ENCODE measurements at regions not wholly inside any gene's neighbourhood (a gene's known extent, or its start where the extent isn't known, plus 50 kb on each side); places are given as distances from the start of the nearest gene placed in this dataset.

DNA sequence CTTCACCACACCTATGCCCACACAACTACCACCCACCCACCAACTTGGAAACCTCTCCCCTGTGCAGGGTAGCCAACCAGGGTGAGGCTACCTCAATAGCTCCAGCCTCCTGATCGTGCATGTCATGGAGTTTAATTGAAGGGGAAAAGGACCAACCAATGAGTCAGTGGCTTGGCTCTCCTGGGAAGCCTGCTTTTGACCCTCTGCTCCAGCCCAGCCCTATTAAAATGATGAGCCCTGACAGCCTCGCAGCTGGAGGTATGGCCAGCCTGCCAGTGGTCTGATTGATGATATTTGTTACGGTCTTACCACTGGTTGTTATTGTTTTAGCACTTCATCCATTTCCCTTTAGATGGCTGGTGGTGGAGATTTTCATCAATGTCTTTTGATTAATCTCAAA, 280.4 kb downstream of the SH3GL2 start:
- 67 to 76% methylated on average over 3 of the region's 3 CpGs for WGBS, 2 donors
- H3K4me1 ChIP-seq = peaks cover 0 to 10% (median 0%) of the 10 kb centered on the region in 4 donors
- TF ChIP-seq EP300 (IDR thresholded peaks at IDR 0.05) (no peak), POLR2A (IDR thresholded peaks at IDR 0.05) (no peak), CTCF (IDR thresholded peaks at IDR 0.05) (no peak)

GRCh38 chr9:17859987-17860386, 281.1 kb downstream of the SH3GL2 start:
- no peaks in the 10 kb centered on the region for H3K36me3 ChIP-seq
- H3K9me3 ChIP-seq = no peaks in the 10 kb centered on the region
- no peak overlapping the region for H3K4me3 ChIP-seq
- TF ChIP-seq POLR2A (IDR thresholded peaks at IDR 0.05) (no peak), CTCF (IDR thresholded peaks at IDR 0.05) (no peak), EP300 (IDR thresholded peaks at IDR 0.05) (no peak)
- no peaks in the 10 kb centered on the region for H3K27me3 ChIP-seq
- DNase-seq (ENCODE audit: low spot score in 2 of 2) = no peak
- peaks cover 0 to 10% (median 0%) of the 10 kb centered on the region in 4 donors for H3K4me1 ChIP-seq
- WGBS, 2 donors = 87% methylated on average over 4 of the region's 4 CpGs
- no peak overlapping the region for H3K27ac ChIP-seq

More for the DNA sequence above, 280.4 kb downstream of the SH3GL2 start:
- H3K4me3 ChIP-seq = no peak overlapping the region
- DNase-seq (ENCODE audit: low spot score in 2 of 2) = no peak
- H3K27ac ChIP-seq = no peak overlapping the region
- H3K27me3 ChIP-seq = no peaks in the 10 kb centered on the region
- no peaks in the 10 kb centered on the region for H3K36me3 ChIP-seq
- no peaks in the 10 kb centered on the region for H3K9me3 ChIP-seq

DNA sequence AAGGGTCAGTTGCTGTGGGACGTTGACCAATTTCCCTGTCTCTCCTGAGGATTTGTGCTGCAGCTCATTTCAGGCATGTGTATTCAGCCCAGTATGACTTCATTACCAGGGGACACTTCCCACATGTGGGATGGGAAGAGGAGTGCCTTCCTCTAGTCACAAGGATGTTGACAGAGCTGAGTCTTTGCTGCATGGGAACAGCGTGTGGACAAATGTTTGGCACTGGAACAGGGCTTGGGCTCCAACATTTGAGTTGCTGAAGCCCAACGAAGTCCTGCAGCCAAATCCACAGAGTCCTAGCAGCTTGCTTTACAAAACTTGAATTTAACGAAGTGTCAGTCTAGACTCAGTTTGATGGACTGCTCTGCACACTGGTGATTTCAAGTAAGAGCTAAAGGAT, 283.2 kb downstream of the SH3GL2 start:
- H3K27ac ChIP-seq = no peak overlapping the region
- no peaks in the 10 kb centered on the region for H3K36me3 ChIP-seq
- no peak for TF ChIP-seq EP300 (IDR thresholded peaks at IDR 0.05)
- TF ChIP-seq POLR2A (IDR thresholded peaks at IDR 0.05) = no peak
- no peak for TF ChIP-seq CTCF (IDR thresholded peaks at IDR 0.05)
- no peaks in the 10 kb centered on the region for H3K9me3 ChIP-seq
- peak in 1 of 2 donors; percentile 16 for DNase-seq (ENCODE audit: low spot score in 2 of 2)
- H3K4me1 ChIP-seq = no peaks in the 10 kb centered on the region
- 62 to 64% methylated on average over 4 of the region's 4 CpGs for WGBS, 2 donors
- H3K4me3 ChIP-seq = no peak overlapping the region
- no peaks in the 10 kb centered on the region for H3K27me3 ChIP-seq

GRCh38 chr9:17862629-17863028, 283.8 kb downstream of the SH3GL2 start:
- WGBS, 2 donors = 95 to 97% methylated on average over 4 of the region's 4 CpGs
- no peak overlapping the region for H3K27ac ChIP-seq
- DNase-seq (ENCODE audit: low spot score in 2 of 2) = no peak

More at GRCh38 chr9:17862629-17863028, 283.8 kb downstream of the SH3GL2 start:
- no peaks in the 10 kb centered on the region for H3K36me3 ChIP-seq
- no peak overlapping the region for H3K4me3 ChIP-seq
- H3K27me3 ChIP-seq = no peaks in the 10 kb centered on the region
- no peaks in the 10 kb centered on the region for H3K9me3 ChIP-seq
- no peak for TF ChIP-seq POLR2A (IDR thresholded peaks at IDR 0.05)
- no peak for TF ChIP-seq EP300 (IDR thresholded peaks at IDR 0.05)
- no peak for TF ChIP-seq CTCF (IDR thresholded peaks at IDR 0.05)
- no peaks in the 10 kb centered on the region for H3K4me1 ChIP-seq

Measured in tibial nerve (tissue), 4 donors.